GM12891 (cell line): ENCODE measurements at regions not wholly inside any gene's neighbourhood (a gene's known extent, or its start where the extent isn't known, plus 50 kb on each side); places are given as distances from the start of the nearest gene placed in this dataset.

Experiments used
- DNase-seq: peaks from one replicate; pipeline ENCODE4 v3.0.0; 2011; ENCODE audit warnings: low spot score; ENCODE audit not compliant: insufficient read length
- FAIRE-seq: peaks from 2 replicates; lab custom pipeline; 2011; peaks lifted over from hg19 to GRCh38; lab: Jason Lieb, UNC
- PAX5 ChIP-seq: IDR thresholded peaks from 2 replicates; pipeline ENCODE4 v1.6.1; 2011; ENCODE audit warnings: low read length, moderate library complexity, mild to moderate bottlenecking; ENCODE audit not compliant: insufficient read depth, severe bottlenecking
- POLR2A ChIP-seq: IDR thresholded peaks from 2 replicates; pipeline ENCODE4 v1.6.1; 2011; ENCODE audit warnings: low read depth, low read length, control low read depth
- POLR2AphosphoS5 ChIP-seq: IDR thresholded peaks from 2 replicates; pipeline ENCODE4 v1.6.1; 2011; ENCODE audit warnings: low read depth, low read length, control low read depth
- POU2F2 ChIP-seq: IDR thresholded peaks from 2 replicates; pipeline ENCODE4 v1.6.1; 2011; ENCODE audit warnings: low read depth, mild to moderate bottlenecking, control low read depth, low read length, moderate library complexity
- SPI1 ChIP-seq: IDR thresholded peaks from 2 replicates; pipeline ENCODE4 v1.6.1; 2011; ENCODE audit warnings: low read depth, low read length, control low read depth
- TAF1 ChIP-seq: IDR thresholded peaks from 2 replicates; pipeline ENCODE4 v1.6.1; 2011; ENCODE audit warnings: low read depth, low read length, control low read depth

- DNase-seq: no peak
- no peak for FAIRE-seq
- TF ChIP-seq POLR2AphosphoS5: no peak
- no peak for TF ChIP-seq SPI1
- no peak for TF ChIP-seq PAX5
- TF ChIP-seq POLR2A: no peak
- TF ChIP-seq TAF1: no peak
- TF ChIP-seq POU2F2: no peak
Observed at GRCh38 chr7:45242698-45243097, 85.1 kb downstream of the RAMP3 start.

GRCh38 chr7:45244981-45245380, 87.4 kb downstream of the RAMP3 start:
- TF ChIP-seq SPI1 (no peak), PAX5 (no peak), POU2F2 (no peak)
- no peak for DNase-seq
- no peak for FAIRE-seq

GRCh38 chr7:45246339-45246738, 88.7 kb downstream of the RAMP3 start:
- FAIRE-seq (no peak), DNase-seq (no peak)
- TF ChIP-seq TAF1 (no peak), PAX5 (no peak), POLR2AphosphoS5 (no peak), SPI1 (no peak), POLR2A (no peak), POU2F2 (no peak)

GRCh38 chr7:45252248-45252647, 94.7 kb downstream of the RAMP3 start:
- TF ChIP-seq SPI1 (no peak), PAX5 (no peak), POLR2AphosphoS5 (no peak), POLR2A (no peak)
- no peak for DNase-seq
- FAIRE-seq: no peak

- FAIRE-seq (no peak), DNase-seq (no peak)
- TF ChIP-seq POLR2A: no peak
- no peak for TF ChIP-seq PAX5
- TF ChIP-seq SPI1: no peak
- TF ChIP-seq POU2F2: no peak
- TF ChIP-seq TAF1: no peak
- TF ChIP-seq POLR2AphosphoS5: no peak
Observed at GRCh38 chr7:45252857-45253256, 95.3 kb downstream of the RAMP3 start.

GRCh38 chr7:45253368-45253767, 95.8 kb downstream of the RAMP3 start:
- TF ChIP-seq SPI1: no peak
- FAIRE-seq (no peak), DNase-seq (no peak)

GRCh38 chr7:45255187-45255586, 97.6 kb downstream of the RAMP3 start:
- TF ChIP-seq SPI1 (no peak), POLR2A (no peak), POU2F2 (no peak), PAX5 (no peak), TAF1 (no peak), POLR2AphosphoS5 (no peak)
- no peak for FAIRE-seq
- no peak for DNase-seq

GRCh38 chr7:45256309-45256708, 98.7 kb downstream of the RAMP3 start:
- TF ChIP-seq POU2F2 (no peak), SPI1 (no peak), PAX5 (no peak)
- FAIRE-seq: no peak
- DNase-seq: no peak

GRCh38 chr7:45256775-45257174, 99.2 kb downstream of the RAMP3 start:
- DNase-seq (no peak), FAIRE-seq (no peak)
- TF ChIP-seq SPI1 (no peak), POU2F2 (no peak), POLR2AphosphoS5 (no peak), PAX5 (no peak), POLR2A (no peak), TAF1 (no peak)

GRCh38 chr7:45257284-45257683, 99.7 kb downstream of the RAMP3 start:
- TF ChIP-seq SPI1: no peak
- no peak for TF ChIP-seq POLR2A
- no peak for TF ChIP-seq POLR2AphosphoS5
- TF ChIP-seq PAX5: no peak
- TF ChIP-seq POU2F2: no peak
- TF ChIP-seq TAF1: no peak
- FAIRE-seq (no peak), DNase-seq (no peak)
